ENCODE measurements at regions not wholly inside any gene's neighbourhood (a gene's known extent, or its start where the extent isn't known, plus 50 kb on each side); places are given as distances from the start of the nearest gene placed in this dataset.

- intact Hi-C loops (cut with micrococcal nuclease; ENCODE audit: unreplicated experiment): no loop called here
- H3K36me3 Mint-ChIP-seq (ENCODE audit: insufficient read depth, unreplicated experiment): no peaks in the 10 kb centered on the region
- no TSS peak for BruUV-seq (replicated peaks)
- H3K9me3 Mint-ChIP-seq (ENCODE audit: low read depth, unreplicated experiment): no peaks in the 10 kb centered on the region
- H3K27me3 Mint-ChIP-seq (ENCODE audit: unreplicated experiment): no peaks in the 10 kb centered on the region
- no peak overlapping the region for H3K27ac Mint-ChIP-seq (ENCODE audit: unreplicated experiment)
- no peak for DNase-seq
- CTCF ChIA-PET: no interaction called here
- no peak overlapping the region for H3K4me3 Mint-ChIP-seq (ENCODE audit: low read depth, unreplicated experiment)
- no peak for TF ChIP-seq CTCF (IDR thresholded peaks at IDR 0.05; ENCODE audit: unreplicated experiment)
- H3K4me1 Mint-ChIP-seq (ENCODE audit: low read depth, unreplicated experiment): peaks cover 17% of the 10 kb centered on the region
These were observed 405.5 kb upstream of the ADAMTS5 start for GRCh38 chr21:27372381-27372780.

GRCh38 chr21:27371975-27372331 lies 405.1 kb upstream of the ADAMTS5 start:
- no peak for TF ChIP-seq CTCF (IDR thresholded peaks at IDR 0.05; ENCODE audit: unreplicated experiment)
- CTCF ChIA-PET: no interaction called here
- no peak for DNase-seq
- no peak overlapping the region for H3K4me3 Mint-ChIP-seq (ENCODE audit: low read depth, unreplicated experiment)
- peaks cover 17% of the 10 kb centered on the region for H3K4me1 Mint-ChIP-seq (ENCODE audit: low read depth, unreplicated experiment)
- no peaks in the 10 kb centered on the region for H3K9me3 Mint-ChIP-seq (ENCODE audit: low read depth, unreplicated experiment)
- BruUV-seq (replicated peaks): no TSS peak
- H3K36me3 Mint-ChIP-seq (ENCODE audit: insufficient read depth, unreplicated experiment): no peaks in the 10 kb centered on the region
- no peak overlapping the region for H3K27ac Mint-ChIP-seq (ENCODE audit: unreplicated experiment)
- intact Hi-C loops (cut with micrococcal nuclease; ENCODE audit: unreplicated experiment): no loop called here
- no peaks in the 10 kb centered on the region for H3K27me3 Mint-ChIP-seq (ENCODE audit: unreplicated experiment)

GRCh38 chr21:27371115-27371974 lies 404.5 kb upstream of the ADAMTS5 start:
- Mint-ChIP-seq H3K36me3 (ENCODE audit: insufficient read depth, unreplicated experiment) (no peaks in the 10 kb centered on the region), H3K4me3 (ENCODE audit: low read depth, unreplicated experiment) (no peak overlapping the region), H3K27me3 (ENCODE audit: unreplicated experiment) (no peaks in the 10 kb centered on the region), H3K4me1 (ENCODE audit: low read depth, unreplicated experiment) (peaks cover 18% of the 10 kb centered on the region), H3K27ac (ENCODE audit: unreplicated experiment) (no peak overlapping the region), H3K9me3 (ENCODE audit: low read depth, unreplicated experiment) (no peaks in the 10 kb centered on the region)
- CTCF ChIA-PET: no interaction called here
- no peak for DNase-seq
- no TSS peak for BruUV-seq (replicated peaks)
- intact Hi-C loops (cut with micrococcal nuclease; ENCODE audit: unreplicated experiment): no loop called here
- no peak for TF ChIP-seq CTCF (IDR thresholded peaks at IDR 0.05; ENCODE audit: unreplicated experiment)

- H3K4me1 Mint-ChIP-seq (ENCODE audit: low read depth, unreplicated experiment): peaks cover 27% of the 10 kb centered on the region
- no peak overlapping the region for H3K4me3 Mint-ChIP-seq (ENCODE audit: low read depth, unreplicated experiment)
- DNase-seq: no peak
- no peaks in the 10 kb centered on the region for H3K36me3 Mint-ChIP-seq (ENCODE audit: insufficient read depth, unreplicated experiment)
- TF ChIP-seq CTCF (IDR thresholded peaks at IDR 0.05; ENCODE audit: unreplicated experiment): no peak
- CTCF ChIA-PET: no interaction called here
- H3K27ac Mint-ChIP-seq (ENCODE audit: unreplicated experiment): no peak overlapping the region
- intact Hi-C loops (cut with micrococcal nuclease; ENCODE audit: unreplicated experiment): no loop called here
- no TSS peak for BruUV-seq (replicated peaks)
- no peaks in the 10 kb centered on the region for H3K27me3 Mint-ChIP-seq (ENCODE audit: unreplicated experiment)
- no peaks in the 10 kb centered on the region for H3K9me3 Mint-ChIP-seq (ENCODE audit: low read depth, unreplicated experiment)
These were observed 403.2 kb upstream of the ADAMTS5 start for GRCh38 chr21:27369978-27370571.
